Neural cell (in vitro differentiated cells): ENCODE measurements at regions not wholly inside any gene's neighbourhood (a gene's known extent, or its start where the extent isn't known, plus 50 kb on each side); places are given as distances from the start of the nearest gene placed in this dataset.

Experiments used
- CTCF ChIP-seq: fragments of 450-650 bp; IDR thresholded peaks from 2 replicates; pipeline ENCODE4 v1.5.1; 2014; ENCODE audit warnings: antibody characterized with exemption, mild to moderate bottlenecking, moderate library complexity; ENCODE audit not compliant: poor library complexity, severe bottlenecking
- EP300 ChIP-seq: fragments of 450-650 bp; conservative IDR thresholded peaks from 2 replicates; pipeline ENCODE4 v1.6.1; 2014; ENCODE audit warnings: antibody characterized with exemption, mild to moderate bottlenecking, moderate library complexity; ENCODE audit not compliant: poor library complexity, severe bottlenecking
- POLR2AphosphoS5 ChIP-seq: IDR thresholded peaks from 2 replicates; pipeline ENCODE4 v1.6.1; 2012

GRCh38 chr1:71295350-71295749 lies 214.5 kb upstream of the ZRANB2 start:
- TF ChIP-seq POLR2AphosphoS5 (no peak), CTCF (no peak), EP300 (no peak)
